OCI-LY1 (cell line): ENCODE measurements at regions not wholly inside any gene's neighbourhood (a gene's known extent, or its start where the extent isn't known, plus 50 kb on each side); places are given as distances from the start of the nearest gene placed in this dataset.

Experiments
- H2AFZ ChIP-seq: fragments of 200-600 bp; sonication (generic), shearing (Covaris generic); 2 replicates; pipeline ENCODE4 v1.6.0; 2014; ENCODE audit warnings: antibody characterized with exemption, mild to moderate bottlenecking, low read length
- H3F3A ChIP-seq: fragments of 200-600 bp; sonication (generic), shearing (Covaris generic); 2 replicates; pipeline ENCODE4 v1.6.0; 2014; ENCODE audit warnings: mild to moderate bottlenecking, antibody characterized with exemption, low read length, moderate library complexity; ENCODE audit not compliant: insufficient read depth
- H3K27ac ChIP-seq: fragments of 200-600 bp; sonication (generic); 2 replicates; pipeline ENCODE4 v1.5.1; 2014; ENCODE audit warnings: low read length, mixed run types, mild to moderate bottlenecking, low read depth; ENCODE audit not compliant: poor library complexity, severe bottlenecking
- H3K27me3 ChIP-seq: fragments of 200-600 bp; sonication (generic); 2 replicates; pipeline ENCODE4 v1.6.0; 2014; ENCODE audit warnings: antibody characterized with exemption, mild to moderate bottlenecking, low read length, moderate library complexity; ENCODE audit not compliant: insufficient read depth
- H3K36me3 ChIP-seq: fragments of 200-600 bp; sonication (generic); 2 replicates; pipeline ENCODE4 v1.6.1; 2014; ENCODE audit warnings: mild to moderate bottlenecking, antibody characterized with exemption, low read length, moderate library complexity, mixed read lengths; ENCODE audit not compliant: insufficient read depth
- H3K4me1 ChIP-seq: fragments of 200-600 bp; sonication (generic); 2 replicates; pipeline ENCODE4 v1.5.1; 2014; ENCODE audit warnings: mild to moderate bottlenecking, low read length, moderate library complexity; ENCODE audit not compliant: insufficient read depth, severe bottlenecking
- H3K4me2 ChIP-seq: fragments of 200-600 bp; sonication (generic), shearing (Covaris generic); 2 replicates; pipeline ENCODE4 v1.6.1; 2014; ENCODE audit warnings: low read length
- H3K4me3 ChIP-seq: fragments of 200-600 bp; sonication (generic); 2 replicates; pipeline ENCODE4 v1.5.1; 2014; ENCODE audit warnings: low read length, low read depth, mild to moderate bottlenecking, mixed read lengths; ENCODE audit not compliant: poor library complexity, severe bottlenecking
- H3K79me2 ChIP-seq: fragments of 200-600 bp; shearing (Covaris generic); 2 replicates; pipeline ENCODE4 v1.6.1; 2016; ENCODE audit warnings: mixed run types, low read length, mixed read lengths; ENCODE audit not compliant: insufficient read depth
- H3K9ac ChIP-seq: fragments of 200-600 bp; sonication (generic), shearing (Covaris generic); 2 replicates; pipeline ENCODE4 v1.6.1; 2014; ENCODE audit warnings: mild to moderate bottlenecking, low read length, mixed read lengths
- H3K9me2 ChIP-seq: fragments of 200-600 bp; sonication (generic), shearing (Covaris generic); 2 replicates; pipeline ENCODE4 v1.6.1; 2014; ENCODE audit warnings: low read depth, mild to moderate bottlenecking, low read length, mixed read lengths
- H3K9me3 ChIP-seq: fragments of 200-600 bp; shearing (Covaris generic); 2 replicates; pipeline ENCODE4 v1.6.1; 2014; ENCODE audit warnings: low read length, mixed read lengths
- H4K20me1 ChIP-seq: fragments of 200-600 bp; sonication (generic), shearing (Covaris generic); 2 replicates; pipeline ENCODE4 v1.6.0; 2016; ENCODE audit warnings: mild to moderate bottlenecking, low read length; ENCODE audit not compliant: insufficient read depth
- CTCF ChIP-seq: fragments of 200-600 bp; sonication (generic), shearing (Covaris generic); IDR thresholded peaks from 2 replicates; pipeline ENCODE4 v1.5.1; 2017; ENCODE audit warnings: mild to moderate bottlenecking, antibody characterized with exemption, low read length, moderate library complexity, mixed read lengths
- EZH2 ChIP-seq: fragments of 200-600 bp; sonication (generic), shearing (Covaris generic); IDR thresholded peaks from 2 replicates; pipeline ENCODE4 v1.8.0; 2017; ENCODE audit warnings: borderline replicate concordance, mixed run types, mild to moderate bottlenecking, antibody characterized with exemption, low read length, moderate library complexity, mixed read lengths

- H3K9me3 ChIP-seq, result no peaks in the 10 kb centered on the region
- H3K9me2 ChIP-seq, result no peaks in the 10 kb centered on the region
- H4K20me1 ChIP-seq, result no peaks in the 10 kb centered on the region
- H3K27ac ChIP-seq, result no peak overlapping the region
- H3K27me3 ChIP-seq, result no peaks in the 10 kb centered on the region
- H3K4me2 ChIP-seq, result no peak overlapping the region
- H2AFZ ChIP-seq, result no peak overlapping the region
- H3K4me1 ChIP-seq, result no peaks in the 10 kb centered on the region
- TF ChIP-seq EZH2, result no peak
- TF ChIP-seq CTCF, result no peak
- H3K36me3 ChIP-seq, result no peaks in the 10 kb centered on the region
- no peaks in the 10 kb centered on the region for H3F3A ChIP-seq
- H3K79me2 ChIP-seq, result no peaks in the 10 kb centered on the region
- no peak overlapping the region for H3K9ac ChIP-seq
- no peak overlapping the region for H3K4me3 ChIP-seq
Observed at GRCh38 chr3:105040026-105040622, 326.6 kb upstream of the ALCAM start.

GRCh38 chr3:105042586-105042985, 324.1 kb upstream of the ALCAM start:
- H3F3A ChIP-seq, result no peaks in the 10 kb centered on the region
- H3K4me2 ChIP-seq, result no peak overlapping the region
- no peaks in the 10 kb centered on the region for H3K79me2 ChIP-seq
- no peaks in the 10 kb centered on the region for H3K4me1 ChIP-seq
- no peak overlapping the region for H3K9ac ChIP-seq
- no peaks in the 10 kb centered on the region for H3K9me3 ChIP-seq
- TF ChIP-seq CTCF (no peak), EZH2 (no peak)
- no peak overlapping the region for H2AFZ ChIP-seq
- H3K36me3 ChIP-seq, result no peaks in the 10 kb centered on the region
- H3K4me3 ChIP-seq, result no peak overlapping the region
- no peaks in the 10 kb centered on the region for H3K9me2 ChIP-seq
- H4K20me1 ChIP-seq, result no peaks in the 10 kb centered on the region
- no peak overlapping the region for H3K27ac ChIP-seq
- no peaks in the 10 kb centered on the region for H3K27me3 ChIP-seq

- H3K4me2 ChIP-seq, result no peak overlapping the region
- TF ChIP-seq CTCF, result no peak
- TF ChIP-seq EZH2, result no peak
- no peak overlapping the region for H3K9ac ChIP-seq
- no peak overlapping the region for H2AFZ ChIP-seq
- no peaks in the 10 kb centered on the region for H3K79me2 ChIP-seq
- no peaks in the 10 kb centered on the region for H3K36me3 ChIP-seq
- no peak overlapping the region for H3K27ac ChIP-seq
- no peaks in the 10 kb centered on the region for H3K27me3 ChIP-seq
- no peaks in the 10 kb centered on the region for H4K20me1 ChIP-seq
- H3K9me3 ChIP-seq, result no peaks in the 10 kb centered on the region
- no peak overlapping the region for H3K4me3 ChIP-seq
- H3K4me1 ChIP-seq, result no peaks in the 10 kb centered on the region
- no peaks in the 10 kb centered on the region for H3K9me2 ChIP-seq
- H3F3A ChIP-seq, result no peaks in the 10 kb centered on the region
Observed at GRCh38 chr3:105051111-105051510, 315.6 kb upstream of the ALCAM start.
